ENCODE measurements at regions not wholly inside any gene's neighbourhood (a gene's known extent, or its start where the extent isn't known, plus 50 kb on each side); places are given as distances from the start of the nearest gene placed in this dataset.

DNA sequence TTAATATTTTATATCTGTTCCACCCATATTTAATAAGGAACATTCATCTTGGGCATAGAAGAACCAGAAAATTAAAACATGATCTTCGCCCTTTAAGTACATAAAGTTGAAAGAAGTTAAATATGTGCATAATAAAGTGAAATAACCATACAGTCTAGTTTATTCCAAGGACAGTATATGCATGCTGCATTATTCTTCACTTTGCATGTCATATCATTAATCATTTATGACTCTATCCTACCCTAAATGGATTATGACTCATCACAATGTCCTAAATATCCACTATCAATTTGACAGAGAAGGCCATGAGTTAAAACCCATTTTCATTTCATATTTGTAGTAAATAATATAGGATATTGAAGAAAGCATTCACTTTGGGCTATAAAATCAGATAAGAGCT is 576.5 kb upstream of the GNPDA2 start (continued):
- TF ChIP-seq TCF12 (IDR thresholded peaks at IDR 0.05) (no peak), TCF12 (CRISPR knock-in tag; IDR thresholded peaks at IDR 0.05) (no peak), KAT2B (IDR thresholded peaks at IDR 0.05; ENCODE audit: borderline replicate concordance, low read depth, low read length) (no peak), ZNF83 (CRISPR knock-in tag; IDR thresholded peaks at IDR 0.05; ENCODE audit: borderline replicate concordance) (no peak)

DNA sequence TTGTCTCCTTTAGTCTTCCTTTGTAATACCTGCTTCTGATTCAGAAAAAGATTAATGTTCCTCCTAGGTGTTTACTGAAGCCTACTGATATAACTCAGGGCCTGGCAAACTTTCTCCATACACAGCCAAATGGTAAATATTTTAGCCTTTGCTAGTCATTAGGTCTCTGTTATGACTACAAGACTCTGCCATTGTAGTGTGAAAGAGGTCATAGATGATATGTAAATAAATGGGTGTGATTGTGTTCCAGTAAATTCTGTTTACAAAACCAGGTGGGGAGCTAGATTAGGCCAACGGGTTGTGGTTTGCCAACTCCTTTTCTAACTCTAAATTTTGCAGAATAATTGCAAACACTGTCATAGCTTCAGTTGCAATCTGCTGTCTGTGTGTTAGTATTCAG is 568.1 kb upstream of the GNPDA2 start:
- CTCF ChIA-PET (ENCODE audit: low intra/inter-chr PET ratio, low total read pairs): no interaction called here
- TF ChIP-seq MZF1 (CRISPR knock-in tag; IDR thresholded peaks at IDR 0.05; ENCODE audit: borderline replicate concordance): no peak
- TF ChIP-seq, protein P1, sequence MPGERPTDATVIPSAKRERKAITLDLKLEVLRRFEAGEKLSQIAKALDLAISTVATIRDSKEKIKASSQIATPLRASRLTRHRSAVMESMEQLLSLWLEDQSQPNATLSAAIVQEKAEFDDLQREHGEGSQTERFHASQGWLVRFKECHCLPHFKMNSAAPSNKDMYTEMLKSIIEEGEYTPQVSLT (CRISPR knock-in tag; IDR thresholded peaks at IDR 0.05; ENCODE audit: borderline replicate concordance, low read depth): no peak
- TF ChIP-seq, protein P2, sequence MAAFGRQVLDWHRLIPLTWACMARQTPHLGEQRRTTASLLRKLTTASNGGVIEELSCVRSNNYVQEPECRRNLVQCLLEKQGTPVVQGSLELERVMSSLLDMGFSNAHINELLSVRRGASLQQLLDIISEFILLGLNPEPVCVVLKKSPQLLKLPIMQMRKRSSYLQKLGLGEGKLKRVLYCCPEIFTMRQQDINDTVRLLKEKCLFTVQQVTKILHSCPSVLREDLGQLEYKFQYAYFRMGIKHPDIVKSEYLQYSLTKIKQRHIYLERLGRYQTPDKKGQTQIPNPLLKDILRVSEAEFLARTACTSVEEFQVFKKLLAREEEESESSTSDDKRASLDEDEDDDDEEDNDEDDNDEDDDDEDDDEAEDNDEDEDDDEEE (CRISPR knock-in tag; IDR thresholded peaks at IDR 0.05): no peak
- no peak for TF ChIP-seq ZFP36 (IDR thresholded peaks at IDR 0.05; ENCODE audit: borderline replicate concordance, low read depth, low read length, partially characterized antibody)
- TF ChIP-seq SP2 (CRISPR knock-in tag; IDR thresholded peaks at IDR 0.05): no peak
- TF ChIP-seq ZNF543 (CRISPR knock-in tag; IDR thresholded peaks at IDR 0.05): no peak
- TF ChIP-seq ZNF432 (CRISPR knock-in tag; IDR thresholded peaks at IDR 0.05; ENCODE audit: borderline replicate concordance): no peak
- TF ChIP-seq ZNF879 (CRISPR knock-in tag; IDR thresholded peaks at IDR 0.05): no peak
- TF ChIP-seq ESRRA (CRISPR knock-in tag; IDR thresholded peaks at IDR 0.05; ENCODE audit: low read depth): no peak
- no peak for TF ChIP-seq DPF2 (CRISPR knock-in tag; IDR thresholded peaks at IDR 0.05; ENCODE audit: borderline replicate concordance, low read depth)
- TF ChIP-seq ARID2 (CRISPR knock-in tag; IDR thresholded peaks at IDR 0.05; ENCODE audit: borderline replicate concordance): no peak
- no peak for TF ChIP-seq ZNF652 (CRISPR knock-in tag; IDR thresholded peaks at IDR 0.05; ENCODE audit: borderline replicate concordance, low read depth)
- TF ChIP-seq, protein P3, sequence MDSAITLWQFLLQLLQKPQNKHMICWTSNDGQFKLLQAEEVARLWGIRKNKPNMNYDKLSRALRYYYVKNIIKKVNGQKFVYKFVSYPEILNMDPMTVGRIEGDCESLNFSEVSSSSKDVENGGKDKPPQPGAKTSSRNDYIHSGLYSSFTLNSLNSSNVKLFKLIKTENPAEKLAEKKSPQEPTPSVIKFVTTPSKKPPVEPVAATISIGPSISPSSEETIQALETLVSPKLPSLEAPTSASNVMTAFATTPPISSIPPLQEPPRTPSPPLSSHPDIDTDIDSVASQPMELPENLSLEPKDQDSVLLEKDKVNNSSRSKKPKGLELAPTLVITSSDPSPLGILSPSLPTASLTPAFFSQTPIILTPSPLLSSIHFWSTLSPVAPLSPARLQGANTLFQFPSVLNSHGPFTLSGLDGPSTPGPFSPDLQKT (CRISPR knock-in tag; IDR thresholded peaks at IDR 0.05; ENCODE audit: borderline replicate concordance): no peak
- H3K27ac ChIP-seq (ENCODE audit: extremely low read length, insufficient read depth, low read length): no peak overlapping the region

More for the DNA sequence above, 568.1 kb upstream of the GNPDA2 start:
- H3K4me3 ChIP-seq (replicated peaks in 1 of 3; ENCODE audit: insufficient read depth in 1 of 3, low read depth in 2 of 3, low read length in 3 of 3): no peak overlapping the region
- whole genome bisulfite sequencing (ENCODE audit: low lambda C conversion rate): 0% methylated on average over 1 of the region's 1 CpG
- no peak overlapping the region for H3K9ac ChIP-seq (ENCODE audit: insufficient read depth, low read depth, low read length)
- ATAC-seq (no peak), DNase-seq (ENCODE audit: low spot score) (no peak), FAIRE-seq (no peak)
- POLR2A ChIA-PET: no interaction called here
- H2AFZ ChIP-seq (ENCODE audit: low read length): no peak overlapping the region
- H3K27me3 ChIP-seq (ENCODE audit: control insufficient read depth in 1 of 2, insufficient read depth in 2 of 2, low read length in 2 of 2): no peaks in the 10 kb centered on the region; a peak in 1 of 5 replicates
- no peaks in the 10 kb centered on the region for H3K36me3 ChIP-seq (replicated peaks in 1 of 2; ENCODE audit: control insufficient read depth in 1 of 2, insufficient read depth in 2 of 2, low read length in 2 of 2)
- H3K4me1 ChIP-seq (ENCODE audit: insufficient read depth, low read length): no peaks in the 10 kb centered on the region
- BruUV-seq (replicated peaks): no TSS peak
- no peaks in the 10 kb centered on the region for H4K20me1 ChIP-seq (ENCODE audit: insufficient read depth, low read length)
- no peak overlapping the region for H3K4me2 ChIP-seq (ENCODE audit: low read depth, low read length)
- in situ Hi-C loops (cut with HindIII; ENCODE audit: extremely low pct_ligation_motif_present, low pct_unique_long_range_greater_than_20kb): no loop called here
- H3K79me2 ChIP-seq (ENCODE audit: insufficient read depth, low read length): no peaks in the 10 kb centered on the region
- intact Hi-C loops (cut with micrococcal nuclease; ENCODE audit: unreplicated experiment): no loop called here
- peaks cover 50% of the 10 kb centered on the region for H3K9me3 ChIP-seq (ENCODE audit: low read length)

All from HepG2 (cell line).